HG02678 (cell line): ENCODE measurements at regions not wholly inside any gene's neighbourhood (a gene's known extent, or its start where the extent isn't known, plus 50 kb on each side); places are given as distances from the start of the nearest gene placed in this dataset.
"Not testable (repeated sequence)": the region's sequence is repeated elsewhere in the genome, so short reads cannot be mapped to it uniquely, and the experiment has no call there.

Source experiments
- ATAC-seq: cut with Tn5 transposase; IDR thresholded peaks from one replicate; pipeline ENCODE4 v1.9.1; 2021; ENCODE audit warnings: mild to moderate bottlenecking, moderate library complexity; ENCODE audit not compliant: unreplicated experiment

GRCh38 chr2:83901317-83901716 is 557.8 kb downstream of the SUCLG1 start:
- ATAC-seq, result no peak

- no peak for ATAC-seq
Observed at GRCh38 chr2:83900862-83901261, 558.2 kb downstream of the SUCLG1 start.

GRCh38 chr2:83899271-83899670 is 559.8 kb downstream of the SUCLG1 start:
- ATAC-seq, result no peak

- no peak for ATAC-seq
Observed at GRCh38 chr2:83894976-83895375, 564.1 kb downstream of the SUCLG1 start.

- no peak for ATAC-seq
Observed at GRCh38 chr2:83887757-83888156, 571.3 kb downstream of the SUCLG1 start.

- no peak for ATAC-seq
Observed at GRCh38 chr2:83879127-83879526, 580.0 kb downstream of the SUCLG1 start.

GRCh38 chr2:83877261-83877660 is 581.8 kb downstream of the SUCLG1 start:
- not testable (repeated sequence) for ATAC-seq

- ATAC-seq, result no peak
Observed at GRCh38 chr2:83874712-83875430, 584.2 kb downstream of the SUCLG1 start.

GRCh38 chr2:83874066-83874465 is 585.0 kb downstream of the SUCLG1 start:
- no peak for ATAC-seq

GRCh38 chr2:83873110-83873509 is 586.0 kb downstream of the SUCLG1 start:
- no peak for ATAC-seq

- no peak for ATAC-seq
Observed at GRCh38 chr2:83866211-83866610, 592.9 kb downstream of the SUCLG1 start.

GRCh38 chr2:83862600-83862999 is 596.5 kb downstream of the SUCLG1 start:
- no peak for ATAC-seq

GRCh38 chr2:83860320-83860719 is 598.8 kb downstream of the SUCLG1 start:
- ATAC-seq, result no peak

GRCh38 chr2:83859553-83859952 is 599.5 kb downstream of the SUCLG1 start:
- ATAC-seq, result no peak

- no peak for ATAC-seq
Observed at GRCh38 chr2:83851066-83851465, 608.0 kb downstream of the SUCLG1 start.

GRCh38 chr2:83850071-83850725 is 608.9 kb downstream of the SUCLG1 start:
- ATAC-seq, result no peak

- no peak for ATAC-seq
Observed at GRCh38 chr2:83844490-83844889, 614.6 kb downstream of the SUCLG1 start.

GRCh38 chr2:83842421-83842820 is 616.7 kb downstream of the SUCLG1 start:
- ATAC-seq, result no peak

GRCh38 chr2:83837823-83838222 is 621.3 kb downstream of the SUCLG1 start:
- ATAC-seq, result no peak

- ATAC-seq, result no peak
Observed at GRCh38 chr2:83827618-83828017, 631.5 kb downstream of the SUCLG1 start.

- ATAC-seq, result no peak
Observed at GRCh38 chr2:83826577-83826976, 632.5 kb downstream of the SUCLG1 start.

- ATAC-seq, result no peak
Observed at GRCh38 chr2:83823229-83823628, 635.9 kb downstream of the SUCLG1 start.

- no peak for ATAC-seq
Observed at GRCh38 chr2:83817511-83817910, 641.6 kb downstream of the SUCLG1 start.
